ENCODE measurements at regions not wholly inside any gene's neighbourhood (a gene's known extent, or its start where the extent isn't known, plus 50 kb on each side); places are given as distances from the start of the nearest gene placed in this dataset.

DNA sequence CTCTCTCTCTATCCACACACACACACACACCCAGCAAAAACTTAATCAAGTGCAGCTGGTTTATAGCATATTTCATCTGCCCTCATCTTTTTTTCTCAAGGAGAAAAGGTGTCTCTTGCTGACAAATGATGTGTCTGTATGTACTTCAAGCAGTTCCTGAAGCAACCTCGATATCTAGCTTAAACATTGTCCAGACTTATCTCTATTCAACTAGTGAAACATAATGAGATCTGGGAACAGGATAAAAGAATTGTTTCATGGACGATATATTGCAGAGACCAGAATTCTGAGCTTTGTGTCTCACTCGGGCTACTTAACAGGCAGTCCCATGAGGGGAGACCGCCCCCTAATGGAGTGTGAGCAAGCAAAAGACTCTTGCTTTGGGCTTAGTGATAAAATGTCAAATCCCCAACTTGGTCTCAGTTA is 929.2 kb upstream of the SOX11 start:
- Histone ChIP-seq H3K27me3 (ENCODE audit: insufficient read depth, low read length) (no peaks in the 10 kb centered on the region), H3K36me3 (ENCODE audit: insufficient read depth, low read length) (no peaks in the 10 kb centered on the region), H3K9me3 (ENCODE audit: control insufficient read depth in 1 of 2, low read length in 2 of 2) (no peaks in the 10 kb centered on the region), H3K4me3 (ENCODE audit: low read length in 2 of 2) (no peak overlapping the region), H3K27ac (ENCODE audit: low read depth, low read length) (no peak overlapping the region), H3K4me1 (ENCODE audit: insufficient read depth, low read length) (no peaks in the 10 kb centered on the region)
- Mint-ChIP-seq H3K36me3 (no peaks in the 10 kb centered on the region), H3K4me1 (no peaks in the 10 kb centered on the region), H3K27me3 (no peaks in the 10 kb centered on the region), H3K4me3 (no peak overlapping the region), H3K27ac (no peak overlapping the region), H3K9me3 (peaks cover 0 to 15% (median 6%) of the 10 kb centered on the region in 8 donors)
- ChIA-PET CTCF (ENCODE audit: partially characterized antibody) (interaction anchor here (0.6 kb wide), 1 partner anchor 30 kb away, joined by 5 read pairs; no protein-coding TSS in a partner anchor), POLR2A (ENCODE audit: partially characterized antibody) (no interaction called here)
- intact Hi-C loops (cut with micrococcal nuclease), result no loop called here
- no peak for DNase-seq

DNA sequence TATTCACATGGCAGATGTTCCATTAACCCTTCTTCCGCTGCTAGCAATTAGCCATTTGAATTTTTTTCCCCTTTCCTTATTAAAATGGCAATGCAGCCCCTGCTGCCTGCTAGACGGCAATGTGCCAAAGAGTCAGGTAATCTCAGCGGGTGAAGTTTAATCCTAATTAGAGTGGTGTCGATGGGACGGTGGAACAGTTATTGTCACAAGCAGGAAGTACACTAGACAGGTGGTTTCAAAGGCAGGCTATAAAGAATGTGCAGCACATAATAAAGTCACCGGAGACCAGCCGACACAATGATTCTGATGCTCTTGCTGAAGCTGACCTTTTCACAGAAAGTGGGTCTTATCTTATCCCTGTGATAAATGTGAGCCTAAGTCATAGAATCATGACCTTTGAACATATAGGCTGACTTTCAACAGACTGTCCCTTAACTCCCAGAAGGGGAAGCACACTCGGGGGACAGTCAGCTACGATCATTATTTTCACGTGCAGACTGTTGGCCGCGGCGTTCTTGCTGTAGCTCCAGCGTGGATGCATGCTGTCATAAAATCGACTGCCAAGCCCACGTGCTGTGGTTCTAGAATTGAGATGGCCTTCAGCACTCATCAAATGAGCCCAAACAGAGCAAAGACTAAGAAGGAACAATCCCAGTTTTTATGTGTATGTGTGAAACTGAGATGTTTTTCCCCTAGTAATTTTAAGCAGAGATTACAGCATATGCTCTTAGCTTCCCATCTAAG is 926.2 kb upstream of the SOX11 start:
- DNase-seq, result no peak
- Mint-ChIP-seq H3K27ac (no peak overlapping the region), H3K9me3 (peaks cover 0 to 7% (median 4%) of the 10 kb centered on the region in 8 donors), H3K4me3 (no peak overlapping the region), H3K27me3 (no peaks in the 10 kb centered on the region), H3K36me3 (no peaks in the 10 kb centered on the region), H3K4me1 (no peaks in the 10 kb centered on the region)
- Histone ChIP-seq H3K27ac (ENCODE audit: low read depth, low read length) (no peak overlapping the region), H3K27me3 (ENCODE audit: insufficient read depth, low read length) (no peaks in the 10 kb centered on the region), H3K36me3 (ENCODE audit: insufficient read depth, low read length) (no peaks in the 10 kb centered on the region), H3K9me3 (ENCODE audit: control insufficient read depth in 1 of 2, low read length in 2 of 2) (no peaks in the 10 kb centered on the region), H3K4me1 (ENCODE audit: insufficient read depth, low read length) (no peaks in the 10 kb centered on the region), H3K4me3 (ENCODE audit: low read length in 2 of 2) (no peak overlapping the region)
- ChIA-PET CTCF (ENCODE audit: partially characterized antibody) (no interaction called here), POLR2A (ENCODE audit: partially characterized antibody) (no interaction called here)
- intact Hi-C loops (cut with micrococcal nuclease), result no loop called here

DNA sequence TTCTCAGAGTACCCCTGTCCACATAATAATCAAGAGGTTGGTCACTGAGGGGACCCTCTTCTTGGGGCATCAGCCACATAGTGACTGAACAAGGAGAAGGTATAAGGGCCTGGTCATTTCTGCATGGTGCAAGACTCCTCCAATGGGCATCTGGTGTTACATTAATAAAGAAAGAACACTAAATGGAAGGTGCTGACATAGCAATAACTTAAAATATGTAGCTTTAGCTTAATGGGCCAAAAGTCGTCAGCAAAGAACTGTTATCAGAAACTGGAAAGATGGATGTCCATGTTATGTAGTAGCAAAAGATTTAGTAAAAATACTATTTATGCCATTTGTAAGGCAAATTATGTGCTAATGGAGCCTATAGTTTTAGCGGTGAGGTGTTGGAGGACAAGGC is 916.5 kb upstream of the SOX11 start:
- Histone ChIP-seq H3K27ac (ENCODE audit: low read depth, low read length) (no peak overlapping the region), H3K4me1 (ENCODE audit: insufficient read depth, low read length) (no peaks in the 10 kb centered on the region), H3K27me3 (ENCODE audit: insufficient read depth, low read length) (no peaks in the 10 kb centered on the region), H3K9me3 (ENCODE audit: control insufficient read depth in 1 of 2, low read length in 2 of 2) (no peaks in the 10 kb centered on the region), H3K36me3 (ENCODE audit: insufficient read depth, low read length) (no peaks in the 10 kb centered on the region), H3K4me3 (ENCODE audit: low read length in 2 of 2) (no peak overlapping the region)
- Mint-ChIP-seq H3K36me3 (no peaks in the 10 kb centered on the region), H3K9me3 (peaks cover 0 to 16% (median 8%) of the 10 kb centered on the region in 8 donors), H3K4me3 (no peak overlapping the region), H3K27me3 (no peaks in the 10 kb centered on the region), H3K4me1 (no peaks in the 10 kb centered on the region), H3K27ac (no peak overlapping the region)
- POLR2A ChIA-PET (ENCODE audit: partially characterized antibody), result no interaction called here
- no peak for DNase-seq
- intact Hi-C loops (cut with micrococcal nuclease), result no loop called here
- CTCF ChIA-PET (ENCODE audit: partially characterized antibody), result no interaction called here

DNA sequence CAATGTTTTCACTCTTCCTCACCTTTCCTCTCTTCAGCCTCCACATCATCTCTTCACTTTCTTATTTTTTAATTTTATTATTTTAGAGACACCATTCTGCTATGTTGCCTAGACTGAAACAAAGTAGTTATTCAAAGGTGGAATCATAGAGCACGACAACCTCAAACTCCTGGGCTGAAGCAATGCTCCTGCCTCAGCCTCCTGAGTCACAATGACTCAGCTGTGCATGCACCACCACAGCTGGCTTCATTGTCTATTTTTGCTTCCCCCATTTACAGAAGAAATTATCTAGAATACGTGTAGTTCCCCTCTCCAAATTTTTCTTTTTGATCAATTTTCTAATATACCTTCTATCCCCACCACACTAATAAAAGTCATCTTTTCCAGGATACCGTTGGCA is 911.5 kb upstream of the SOX11 start:
- Mint-ChIP-seq H3K4me1 (no peaks in the 10 kb centered on the region), H3K36me3 (no peaks in the 10 kb centered on the region), H3K4me3 (no peak overlapping the region), H3K27ac (no peak overlapping the region), H3K9me3 (peaks cover 2 to 30% (median 16%) of the 10 kb centered on the region in 8 donors), H3K27me3 (no peaks in the 10 kb centered on the region)
- POLR2A ChIA-PET (ENCODE audit: partially characterized antibody), result no interaction called here
- CTCF ChIA-PET (ENCODE audit: partially characterized antibody), result no interaction called here
- no peak overlapping the region for H3K4me3 ChIP-seq (ENCODE audit: low read length in 2 of 2)
- H3K9me3 ChIP-seq (ENCODE audit: control insufficient read depth in 1 of 2, low read length in 2 of 2), result no peaks in the 10 kb centered on the region
- DNase-seq, result no peak
- H3K36me3 ChIP-seq (ENCODE audit: insufficient read depth, low read length), result no peaks in the 10 kb centered on the region
- H3K27me3 ChIP-seq (ENCODE audit: insufficient read depth, low read length), result no peaks in the 10 kb centered on the region
- intact Hi-C loops (cut with micrococcal nuclease), result no loop called here
- no peaks in the 10 kb centered on the region for H3K4me1 ChIP-seq (ENCODE audit: insufficient read depth, low read length)
- no peak overlapping the region for H3K27ac ChIP-seq (ENCODE audit: low read depth, low read length)

DNA sequence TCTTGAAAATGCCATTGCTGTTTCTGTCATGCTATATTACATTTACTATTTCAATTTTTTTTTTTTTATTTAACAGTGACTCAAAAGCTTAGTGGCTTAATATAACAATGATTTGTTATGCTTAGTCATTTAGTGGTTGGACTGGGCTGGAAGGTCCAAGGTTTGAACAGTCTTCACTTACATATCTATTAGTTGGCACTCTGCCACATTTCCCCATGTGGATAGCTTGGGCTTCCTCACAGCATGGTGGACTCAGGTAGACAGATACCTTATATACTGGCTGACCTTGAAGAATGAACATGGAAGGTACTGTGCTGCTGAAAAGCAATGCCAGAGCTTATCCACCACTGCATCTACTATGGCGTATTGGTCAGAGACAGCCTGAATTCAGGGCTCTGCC is 909.5 kb upstream of the SOX11 start:
- no peaks in the 10 kb centered on the region for H3K27me3 Mint-ChIP-seq
- peaks cover 2 to 38% (median 21%) of the 10 kb centered on the region in 8 donors for H3K9me3 Mint-ChIP-seq
- POLR2A ChIA-PET (ENCODE audit: partially characterized antibody), result no interaction called here
- CTCF ChIA-PET (ENCODE audit: partially characterized antibody), result no interaction called here
- Histone ChIP-seq H3K4me3 (ENCODE audit: low read length in 2 of 2) (no peak overlapping the region), H3K9me3 (ENCODE audit: control insufficient read depth in 1 of 2, low read length in 2 of 2) (no peaks in the 10 kb centered on the region), H3K27me3 (ENCODE audit: insufficient read depth, low read length) (no peaks in the 10 kb centered on the region), H3K36me3 (ENCODE audit: insufficient read depth, low read length) (no peaks in the 10 kb centered on the region), H3K4me1 (ENCODE audit: insufficient read depth, low read length) (no peaks in the 10 kb centered on the region), H3K27ac (ENCODE audit: low read depth, low read length) (no peak overlapping the region)
- H3K4me3 Mint-ChIP-seq, result no peak overlapping the region
- no peaks in the 10 kb centered on the region for H3K36me3 Mint-ChIP-seq
- intact Hi-C loops (cut with micrococcal nuclease), result no loop called here
- no peak for DNase-seq
- no peak overlapping the region for H3K27ac Mint-ChIP-seq
- H3K4me1 Mint-ChIP-seq, result no peaks in the 10 kb centered on the region

DNA sequence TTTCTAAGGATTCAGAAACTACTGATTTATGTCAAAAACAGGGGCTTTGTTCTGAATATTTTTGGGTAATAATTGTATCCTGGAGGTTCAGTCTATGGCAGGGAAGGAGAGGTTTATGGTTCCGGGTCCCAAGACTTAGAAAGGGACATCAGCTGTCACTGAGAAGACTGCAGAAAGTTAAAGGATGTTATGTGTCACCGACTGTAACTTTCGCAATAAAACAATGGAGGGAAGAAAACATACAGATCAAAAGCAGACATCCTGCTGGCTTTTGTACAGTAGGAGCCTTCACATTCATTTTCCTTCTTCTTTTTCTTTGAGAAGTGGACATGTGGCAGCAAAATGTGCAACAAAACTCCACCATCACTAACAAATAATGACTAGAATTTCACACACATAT is 900.7 kb upstream of the SOX11 start:
- Histone ChIP-seq H3K9me3 (ENCODE audit: control insufficient read depth in 1 of 2, low read length in 2 of 2) (peaks cover 0 to 6% of the 10 kb centered on the region in 2 donors), H3K36me3 (ENCODE audit: insufficient read depth, low read length) (no peaks in the 10 kb centered on the region), H3K27me3 (ENCODE audit: insufficient read depth, low read length) (no peaks in the 10 kb centered on the region), H3K27ac (ENCODE audit: low read depth, low read length) (no peak overlapping the region), H3K4me1 (ENCODE audit: insufficient read depth, low read length) (no peaks in the 10 kb centered on the region), H3K4me3 (ENCODE audit: low read length in 2 of 2) (no peak overlapping the region)
- H3K4me1 Mint-ChIP-seq, result no peaks in the 10 kb centered on the region
- DNase-seq, result no peak
- H3K27ac Mint-ChIP-seq, result no peak overlapping the region
- no peak overlapping the region for H3K4me3 Mint-ChIP-seq
- H3K36me3 Mint-ChIP-seq, result no peaks in the 10 kb centered on the region
- peaks cover 4 to 27% (median 17%) of the 10 kb centered on the region in 8 donors for H3K9me3 Mint-ChIP-seq
- intact Hi-C loops (cut with micrococcal nuclease), result no loop called here
- H3K27me3 Mint-ChIP-seq, result no peaks in the 10 kb centered on the region
- ChIA-PET CTCF (ENCODE audit: partially characterized antibody) (no interaction called here), POLR2A (ENCODE audit: partially characterized antibody) (no interaction called here)

DNA sequence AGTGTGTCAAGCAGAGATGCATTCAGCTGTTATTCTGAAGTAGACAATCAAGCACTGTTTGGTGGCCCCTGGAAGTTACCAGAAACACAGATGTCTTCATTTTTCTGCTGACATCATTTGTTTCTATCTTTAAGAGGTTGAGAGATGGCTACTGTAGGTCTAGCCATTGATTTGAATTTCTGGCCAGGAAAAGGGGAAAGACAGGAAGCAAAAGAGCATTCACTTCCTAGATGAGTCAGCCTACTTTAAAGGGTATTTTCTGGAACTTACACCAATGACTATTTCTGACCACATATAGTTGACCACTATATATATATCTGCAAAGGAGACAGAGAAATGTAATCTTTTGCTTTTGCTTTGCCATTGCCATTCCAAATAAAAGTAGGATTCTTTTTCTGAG is 900.1 kb upstream of the SOX11 start:
- DNase-seq, result no peak
- no peak overlapping the region for H3K4me3 Mint-ChIP-seq
- H3K36me3 Mint-ChIP-seq, result no peaks in the 10 kb centered on the region
- no peaks in the 10 kb centered on the region for H3K4me1 Mint-ChIP-seq
- peaks cover 0 to 6% of the 10 kb centered on the region in 2 donors for H3K9me3 ChIP-seq (ENCODE audit: control insufficient read depth in 1 of 2, low read length in 2 of 2)
- ChIA-PET CTCF (ENCODE audit: partially characterized antibody) (no interaction called here), POLR2A (ENCODE audit: partially characterized antibody) (no interaction called here)
- intact Hi-C loops (cut with micrococcal nuclease), result no loop called here
- no peaks in the 10 kb centered on the region for H3K4me1 ChIP-seq (ENCODE audit: insufficient read depth, low read length)
- no peak overlapping the region for H3K27ac ChIP-seq (ENCODE audit: low read depth, low read length)
- no peaks in the 10 kb centered on the region for H3K27me3 Mint-ChIP-seq
- H3K36me3 ChIP-seq (ENCODE audit: insufficient read depth, low read length), result no peaks in the 10 kb centered on the region
- H3K9me3 Mint-ChIP-seq, result peaks cover 2 to 24% (median 15%) of the 10 kb centered on the region in 8 donors
- no peaks in the 10 kb centered on the region for H3K27me3 ChIP-seq (ENCODE audit: insufficient read depth, low read length)
- H3K4me3 ChIP-seq (ENCODE audit: low read length in 2 of 2), result no peak overlapping the region
- no peak overlapping the region for H3K27ac Mint-ChIP-seq

DNA sequence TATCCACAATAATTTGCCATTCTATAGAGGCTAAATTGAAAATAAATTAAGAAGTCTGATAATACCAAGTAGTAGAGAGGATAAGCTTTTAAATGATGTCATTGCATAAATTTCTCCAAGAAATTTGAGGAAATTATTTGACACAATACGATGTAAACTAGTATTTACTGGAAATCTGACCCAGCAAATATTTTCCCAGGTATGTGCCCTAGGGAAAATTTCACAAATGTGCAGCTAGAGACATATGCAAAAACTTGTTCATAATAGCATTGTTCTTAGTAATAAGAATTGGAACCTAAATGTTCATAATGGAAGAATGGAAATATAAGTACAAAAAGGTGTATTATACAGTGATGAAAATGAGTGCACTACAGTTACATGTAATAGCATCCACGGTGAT is 888.8 kb upstream of the SOX11 start:
- no peaks in the 10 kb centered on the region for H3K4me1 Mint-ChIP-seq
- no peaks in the 10 kb centered on the region for H3K36me3 ChIP-seq (ENCODE audit: insufficient read depth, low read length)
- no peak overlapping the region for H3K4me3 Mint-ChIP-seq
- CTCF ChIA-PET (ENCODE audit: partially characterized antibody), result no interaction called here
- H3K27ac Mint-ChIP-seq, result no peak overlapping the region
- no peaks in the 10 kb centered on the region for H3K9me3 ChIP-seq (ENCODE audit: control insufficient read depth in 1 of 2, low read length in 2 of 2)
- no peak for DNase-seq
- POLR2A ChIA-PET (ENCODE audit: partially characterized antibody), result no interaction called here
- H3K27me3 Mint-ChIP-seq, result no peaks in the 10 kb centered on the region
- no peak overlapping the region for H3K4me3 ChIP-seq (ENCODE audit: low read length in 2 of 2)
- H3K27ac ChIP-seq (ENCODE audit: low read depth, low read length), result no peak overlapping the region
- intact Hi-C loops (cut with micrococcal nuclease), result no loop called here
- H3K9me3 Mint-ChIP-seq, result peaks cover 0 to 8% (median 3%) of the 10 kb centered on the region in 8 donors
- no peaks in the 10 kb centered on the region for H3K4me1 ChIP-seq (ENCODE audit: insufficient read depth, low read length)
- no peaks in the 10 kb centered on the region for H3K36me3 Mint-ChIP-seq
- H3K27me3 ChIP-seq (ENCODE audit: insufficient read depth, low read length), result no peaks in the 10 kb centered on the region

Data from CD4-positive, alpha-beta memory T cell (primary cell).